HG03060 (cell line): ENCODE measurements at regions not wholly inside any gene's neighbourhood (a gene's known extent, or its start where the extent isn't known, plus 50 kb on each side); places are given as distances from the start of the nearest gene placed in this dataset.
"Not testable (repeated sequence)": the region's sequence is repeated elsewhere in the genome, so short reads cannot be mapped to it uniquely, and the experiment has no call there.

Source experiments
- ATAC-seq: cut with Tn5 transposase; IDR thresholded peaks from one replicate; pipeline ENCODE4 v1.9.1; 2021; ENCODE audit warnings: low read depth, moderate number of reproducible peaks; ENCODE audit not compliant: unreplicated experiment

DNA sequence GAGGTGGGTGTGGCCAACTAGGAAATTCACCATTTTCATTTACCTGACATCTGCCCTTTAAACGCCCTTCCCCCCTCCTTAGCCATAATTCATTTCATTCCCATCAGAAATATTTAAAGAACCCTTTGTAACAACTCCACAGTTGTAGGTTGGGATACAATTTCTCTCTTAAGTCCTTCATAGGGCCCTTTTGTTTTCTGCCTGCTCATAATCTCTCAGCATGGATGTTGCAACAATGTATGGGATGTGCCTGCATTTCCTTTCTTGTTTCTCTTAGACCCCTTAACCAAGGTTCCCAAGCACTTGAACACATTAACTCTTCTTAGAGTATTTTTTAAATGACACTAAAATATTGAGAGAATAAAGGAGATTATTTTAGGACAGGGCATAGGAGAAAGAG, 51.7 kb upstream of the MYO10 start:
- no peak for ATAC-seq

DNA sequence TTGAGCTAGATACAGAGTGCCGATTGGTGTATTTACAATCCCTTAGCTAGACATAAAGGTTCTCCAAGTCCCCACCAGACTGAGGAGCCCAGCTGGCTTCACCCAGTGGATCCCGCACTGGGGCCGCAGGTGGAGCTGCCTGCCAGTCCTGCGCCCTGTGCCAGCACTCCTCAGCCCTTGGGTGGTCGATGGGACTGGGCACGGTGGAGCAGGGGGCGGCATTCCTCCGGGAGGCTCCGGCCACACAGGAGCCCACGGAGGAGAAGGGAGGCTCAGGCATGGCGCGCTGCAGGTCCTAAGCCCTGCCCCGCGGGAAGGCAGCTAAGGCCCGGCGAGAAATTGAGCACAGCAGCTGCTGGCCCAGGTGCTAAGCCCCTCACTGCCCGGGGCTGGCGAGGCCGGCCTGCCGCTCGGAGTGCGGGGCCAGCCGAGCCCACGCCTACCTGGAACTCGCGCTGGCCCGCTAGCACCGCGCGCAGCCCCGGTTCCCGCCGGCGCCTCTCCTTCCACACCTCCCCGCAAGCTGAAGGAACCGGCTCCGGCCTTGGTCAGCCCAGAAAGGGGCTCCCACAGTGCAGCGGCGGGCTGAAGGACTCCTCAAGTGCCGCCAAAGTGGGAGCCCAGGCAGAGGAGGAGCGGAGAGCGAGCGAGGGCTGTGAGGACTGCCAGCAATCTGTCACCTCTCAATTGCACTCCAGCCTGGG, 54.9 kb upstream of the MYO10 start:
- ATAC-seq, result not testable (repeated sequence)

DNA sequence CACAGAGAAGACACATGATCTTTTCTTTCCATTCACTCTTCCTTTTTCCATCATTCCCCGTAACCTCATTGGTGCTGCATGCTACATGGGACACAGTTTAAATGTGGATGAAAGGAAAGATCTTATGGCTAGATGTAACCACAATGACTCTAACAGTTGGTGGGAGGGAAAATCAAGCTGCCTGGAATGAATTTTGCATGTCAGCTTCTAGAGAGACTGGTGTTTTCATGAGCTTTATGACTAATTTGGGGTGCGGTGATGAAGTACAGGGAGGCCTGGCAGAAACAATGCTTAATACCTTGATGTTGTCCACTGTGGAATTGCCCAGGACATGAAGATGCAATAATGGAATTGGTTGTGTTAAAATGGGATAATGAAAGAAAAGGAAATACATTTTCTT, 55.9 kb upstream of the MYO10 start:
- ATAC-seq, result no peak

DNA sequence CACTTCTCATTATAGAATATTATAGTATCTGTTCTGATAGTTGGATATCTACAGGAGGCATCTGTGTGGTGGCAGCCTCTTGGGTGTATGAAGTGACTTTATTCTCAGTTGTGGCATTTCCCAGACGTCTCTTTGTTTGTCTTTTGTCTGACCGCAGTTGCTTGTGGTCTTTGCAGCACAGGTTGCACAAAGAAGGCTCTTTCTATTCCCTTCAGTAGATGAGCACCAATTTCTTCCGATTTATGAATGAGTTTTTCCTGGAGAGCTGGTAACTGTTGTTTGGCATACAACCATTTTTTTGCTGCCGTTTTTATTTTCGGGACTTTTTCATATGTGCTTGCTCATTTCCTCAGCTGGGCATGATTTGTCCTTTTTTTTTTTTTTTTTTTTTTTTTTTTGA, 56.4 kb upstream of the MYO10 start:
- ATAC-seq, result no peak

DNA sequence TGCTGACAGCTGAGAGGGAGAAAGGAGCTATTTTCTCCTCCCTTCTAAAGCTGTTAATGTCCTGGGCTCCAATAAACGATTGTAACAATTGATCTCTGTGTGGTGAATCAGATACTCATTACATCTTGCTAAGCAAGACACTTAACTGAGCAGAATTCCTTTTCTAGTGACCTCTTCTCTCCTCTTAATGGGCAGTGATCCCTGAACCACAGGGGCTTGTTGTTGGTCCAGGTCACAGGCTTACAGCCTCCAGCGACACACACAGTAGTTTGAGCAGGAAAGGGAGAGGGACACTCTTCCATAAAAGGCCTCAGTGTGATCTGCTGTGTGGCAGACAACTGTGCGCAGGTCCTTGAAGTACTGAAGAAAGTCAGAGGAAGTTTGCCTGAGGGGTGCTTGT, 58.5 kb upstream of the MYO10 start:
- no peak for ATAC-seq

DNA sequence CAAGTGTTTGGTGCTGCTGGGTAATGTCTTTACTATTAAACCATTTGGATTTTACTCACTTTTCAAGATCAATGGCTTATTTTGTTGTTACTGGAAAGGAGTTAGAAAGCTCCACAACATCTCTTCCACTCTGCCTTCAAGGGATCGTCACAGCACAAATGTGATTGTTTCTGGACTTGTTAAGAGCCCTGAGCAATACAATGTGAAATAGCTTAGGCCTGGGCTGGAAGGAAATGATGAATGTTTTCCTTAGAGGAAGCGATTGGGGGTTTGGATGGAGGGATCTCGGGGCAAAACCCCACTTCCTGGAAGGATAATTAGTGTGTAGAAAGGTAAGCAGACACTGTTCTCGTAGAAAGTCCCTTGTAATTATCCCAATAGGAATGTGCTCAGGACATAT, 59.3 kb upstream of the MYO10 start:
- ATAC-seq, result no peak

DNA sequence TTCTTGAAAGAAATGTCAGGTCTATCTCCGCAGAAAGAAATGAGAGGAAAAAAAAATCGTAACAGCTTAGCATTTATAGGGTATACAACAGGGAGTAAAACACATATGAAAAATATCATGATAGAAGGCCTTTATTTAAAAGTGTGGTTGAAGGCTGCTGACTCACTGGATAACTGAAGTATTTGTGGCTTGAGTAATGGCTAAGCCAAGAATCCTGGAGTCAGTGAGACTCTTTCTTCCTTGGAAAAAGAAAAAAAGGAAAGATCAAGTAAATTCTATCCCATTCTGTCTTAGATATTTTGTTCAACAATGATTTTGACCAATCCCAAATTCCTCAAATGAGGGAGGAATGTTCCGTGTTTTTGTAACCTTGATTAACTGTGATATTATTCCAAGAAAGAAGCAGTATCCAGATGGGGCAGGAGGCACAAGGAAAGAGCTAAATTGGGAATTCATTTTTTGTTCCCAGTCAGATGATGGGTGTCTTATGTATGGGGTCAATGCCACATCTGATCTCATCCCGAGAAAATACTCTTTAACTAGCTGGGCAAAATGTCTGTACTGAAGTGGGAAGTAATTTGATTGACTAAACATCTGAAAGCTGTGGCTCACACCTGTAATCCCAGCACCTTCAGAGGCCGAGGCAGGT, 64.3 kb upstream of the MYO10 start:
- ATAC-seq, result no peak

DNA sequence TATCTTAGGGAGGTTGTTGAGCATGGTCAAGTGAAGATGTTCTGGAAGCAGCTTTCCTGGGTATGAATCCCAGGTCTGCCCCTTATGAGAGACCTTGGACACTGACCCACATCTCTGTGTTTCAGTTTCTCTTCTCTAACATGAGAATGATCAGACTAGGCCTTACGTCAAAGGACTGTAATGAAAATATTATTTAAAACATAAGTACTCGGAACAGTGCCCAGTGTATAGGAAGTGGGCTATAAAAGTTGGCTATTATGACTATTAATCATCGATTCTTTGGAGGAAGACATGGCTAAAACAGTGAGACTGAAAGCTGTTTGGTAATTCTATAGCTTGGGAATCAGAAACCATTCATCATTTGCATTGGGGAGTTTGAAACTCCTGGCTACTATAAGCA, 65.3 kb upstream of the MYO10 start:
- ATAC-seq, result no peak

DNA sequence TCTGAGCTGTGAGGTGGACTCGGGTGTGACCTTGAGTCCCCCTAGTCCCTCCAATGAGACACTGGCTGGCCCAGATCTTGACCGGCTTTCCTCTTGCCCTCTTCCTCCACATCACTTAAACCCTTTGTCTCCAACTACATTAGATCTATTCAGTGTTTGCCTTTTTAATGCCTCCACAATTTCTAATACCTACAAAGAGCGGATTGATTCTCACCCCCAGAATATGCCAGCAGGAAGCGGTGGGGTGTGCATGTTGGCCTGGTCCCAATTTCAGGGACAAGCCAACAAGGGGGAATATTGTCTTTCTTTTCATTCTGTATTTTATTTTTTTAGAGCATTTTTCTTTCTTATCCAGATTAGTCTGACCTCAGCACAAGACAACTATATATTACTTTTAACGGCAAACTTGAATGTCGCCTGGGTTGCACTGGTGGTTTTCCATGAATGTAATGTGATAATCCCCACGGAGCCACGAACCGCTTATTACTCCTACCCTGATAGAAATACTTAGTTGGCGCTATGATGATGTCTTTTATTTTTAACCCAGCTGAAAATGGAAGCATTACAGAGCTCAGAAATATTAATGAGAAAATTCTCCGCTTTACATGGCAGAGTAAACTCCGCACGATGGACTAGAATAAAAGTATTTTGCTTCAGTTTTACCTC, 68.5 kb upstream of the MYO10 start:
- ATAC-seq, result no peak

DNA sequence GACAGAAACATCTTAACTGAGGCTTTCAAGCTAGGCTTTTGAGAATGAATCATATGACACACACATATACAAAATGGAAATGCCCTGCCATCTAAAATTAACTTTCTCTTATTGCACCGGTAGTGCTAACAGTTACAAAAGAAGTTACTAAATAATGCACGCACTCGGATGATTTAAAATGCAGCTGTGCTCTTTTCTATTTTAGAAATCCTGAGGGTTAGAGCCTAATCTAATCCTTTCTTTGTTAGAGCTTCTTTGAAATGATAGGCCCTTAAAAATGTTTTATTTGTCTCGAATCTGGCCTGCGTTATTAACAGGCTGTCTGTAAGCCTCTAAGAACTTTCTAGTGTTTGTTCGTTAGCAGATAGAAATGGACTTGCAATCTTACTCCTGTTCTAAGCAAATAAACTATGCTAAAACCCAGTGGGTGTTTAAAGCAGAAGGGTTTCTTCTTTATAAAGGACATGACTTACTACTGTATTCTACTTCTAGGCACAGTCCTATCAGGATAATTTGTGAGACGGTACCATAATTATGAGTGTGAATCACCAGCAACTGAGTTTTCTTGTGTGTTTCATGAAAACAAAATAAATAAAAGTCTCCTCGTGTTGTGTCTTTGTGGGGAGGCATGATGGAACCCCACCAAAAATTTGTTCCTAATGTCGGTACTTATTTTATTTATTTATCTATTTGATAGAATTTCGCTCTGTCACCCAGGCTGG, 69.2 kb upstream of the MYO10 start:
- no peak for ATAC-seq

DNA sequence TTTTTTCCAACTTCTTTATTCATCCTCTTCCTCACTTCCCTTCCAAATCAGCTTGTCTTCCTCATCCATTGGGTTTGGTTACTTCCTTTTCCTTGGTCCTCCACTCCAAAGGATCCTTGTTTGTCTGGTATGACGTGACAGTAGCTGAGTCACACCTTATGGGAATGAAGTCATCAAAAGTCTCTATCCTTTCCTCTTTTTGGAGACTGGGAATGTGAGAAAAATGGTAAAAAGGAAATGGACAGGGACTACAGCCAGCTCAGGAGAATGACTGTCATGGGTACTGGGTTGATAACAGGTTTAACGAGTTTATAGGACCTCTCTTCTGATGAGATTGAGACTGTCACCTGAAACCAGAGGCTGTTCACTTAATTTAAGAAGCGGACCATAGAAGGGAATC, 76.2 kb upstream of the MYO10 start:
- ATAC-seq, result no peak

DNA sequence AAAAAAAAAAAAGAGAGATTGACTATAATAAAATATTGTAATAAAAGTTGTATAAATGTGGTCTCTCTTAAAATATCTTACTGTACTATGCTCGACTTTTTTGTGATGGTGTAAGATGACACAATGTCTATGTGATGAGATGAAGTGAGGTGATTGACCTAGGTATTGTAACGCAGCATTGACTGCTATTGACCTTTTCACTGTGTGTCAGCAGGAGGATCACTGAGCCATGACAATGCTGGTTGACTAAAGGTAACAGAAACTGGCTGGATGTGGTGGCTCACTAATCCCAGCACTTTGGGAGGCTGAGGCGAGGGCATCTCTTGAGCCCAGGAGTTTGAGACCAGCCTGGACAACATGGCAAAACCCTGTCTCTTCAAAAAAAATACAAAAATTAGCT, 78.6 kb upstream of the MYO10 start:
- ATAC-seq, result no peak

DNA sequence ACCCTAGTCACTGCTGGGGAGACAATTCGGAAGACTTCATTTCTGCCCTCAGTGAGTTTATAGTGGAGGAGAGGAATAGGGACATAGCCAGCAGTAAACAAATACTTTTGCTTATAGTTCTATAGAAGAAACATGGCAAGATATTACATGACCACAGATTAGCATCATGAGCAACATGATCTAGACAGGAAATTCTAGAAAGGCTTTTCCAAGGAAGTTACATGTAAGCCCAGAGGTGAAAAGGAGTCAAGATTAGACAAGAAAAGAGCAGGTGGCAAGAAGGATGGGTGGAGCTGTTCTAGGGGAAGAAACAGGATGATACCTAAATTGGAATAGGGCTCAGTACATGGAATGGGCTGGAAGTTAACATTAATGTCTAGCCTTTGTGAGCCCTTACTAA, 82.8 kb upstream of the MYO10 start:
- no peak for ATAC-seq

DNA sequence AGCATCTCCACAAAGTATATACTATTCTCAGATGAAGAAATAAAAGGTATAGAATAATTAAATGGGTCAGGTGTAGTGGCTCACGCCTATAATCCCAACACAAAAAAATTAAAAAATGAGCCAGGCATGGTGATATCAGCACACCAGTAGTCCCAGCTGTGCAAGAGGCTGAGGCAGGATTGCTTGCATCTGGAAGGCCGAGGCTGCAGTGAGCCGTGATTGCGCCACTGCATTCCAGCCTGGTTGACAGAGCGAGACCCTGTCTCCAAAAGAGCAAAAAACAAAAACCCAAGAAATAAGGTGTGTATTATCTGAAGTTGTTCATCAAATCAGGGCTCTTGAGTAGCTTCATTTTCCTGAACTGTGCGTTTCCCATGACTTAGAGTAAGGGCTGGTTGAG, 83.2 kb upstream of the MYO10 start:
- no peak for ATAC-seq

DNA sequence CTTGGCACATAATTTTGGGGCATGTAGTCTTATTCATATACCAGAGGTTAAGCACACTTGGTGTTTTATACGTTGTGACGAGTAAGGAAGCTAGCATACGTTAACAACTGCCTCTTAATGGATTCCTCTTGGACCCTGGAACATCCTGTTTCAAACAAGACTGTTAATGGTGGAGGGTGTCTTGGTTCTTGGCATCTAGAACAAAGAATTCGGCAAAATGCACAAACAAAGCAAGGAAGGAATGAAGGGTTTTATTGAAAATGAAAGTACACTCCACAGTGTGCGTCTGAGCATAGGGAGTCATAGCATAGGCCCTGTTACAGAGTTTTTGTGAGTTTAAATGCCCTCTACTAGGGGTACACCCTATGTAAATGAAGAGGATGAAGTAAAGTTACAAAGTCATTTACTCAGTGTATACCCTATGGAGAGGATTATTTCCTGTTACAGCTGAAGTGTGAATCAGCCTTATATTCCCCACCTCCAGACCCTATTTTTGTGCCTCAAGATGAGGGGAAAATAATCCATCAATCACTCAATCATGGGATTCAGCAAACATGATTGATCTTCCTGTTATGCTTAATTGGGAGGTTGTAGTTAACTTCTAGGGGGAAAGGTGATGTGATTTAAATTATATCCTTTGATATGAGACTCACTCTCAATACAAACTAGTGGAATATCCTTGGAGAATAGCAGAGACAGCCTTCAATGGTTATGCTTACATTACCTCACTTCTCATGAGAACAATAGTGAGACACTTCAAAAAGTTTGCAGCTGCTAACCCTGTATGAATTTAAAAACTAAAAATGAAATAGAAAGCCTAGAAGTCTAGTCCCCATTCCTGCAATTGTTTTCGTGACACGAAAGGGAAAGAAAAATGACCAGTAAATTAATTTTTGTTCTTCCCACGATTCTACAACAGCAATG, 84.9 kb upstream of the MYO10 start:
- ATAC-seq, result no peak

DNA sequence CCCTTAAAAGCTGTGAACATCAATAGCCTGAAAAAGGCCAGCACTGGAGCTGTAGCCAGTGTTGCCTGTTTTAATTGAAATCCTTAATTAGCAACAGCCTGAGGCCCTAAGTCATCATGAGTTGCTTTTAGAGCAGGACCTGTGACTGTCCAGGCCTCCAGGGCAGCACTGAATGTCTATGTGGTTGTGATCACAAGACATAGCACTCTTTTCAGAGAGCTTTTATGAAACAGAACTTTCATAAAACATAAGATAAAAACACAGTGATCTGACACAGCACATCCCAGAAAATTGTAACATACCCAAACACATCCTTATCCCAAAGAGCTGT, 85.5 kb upstream of the MYO10 start:
- no peak for ATAC-seq

DNA sequence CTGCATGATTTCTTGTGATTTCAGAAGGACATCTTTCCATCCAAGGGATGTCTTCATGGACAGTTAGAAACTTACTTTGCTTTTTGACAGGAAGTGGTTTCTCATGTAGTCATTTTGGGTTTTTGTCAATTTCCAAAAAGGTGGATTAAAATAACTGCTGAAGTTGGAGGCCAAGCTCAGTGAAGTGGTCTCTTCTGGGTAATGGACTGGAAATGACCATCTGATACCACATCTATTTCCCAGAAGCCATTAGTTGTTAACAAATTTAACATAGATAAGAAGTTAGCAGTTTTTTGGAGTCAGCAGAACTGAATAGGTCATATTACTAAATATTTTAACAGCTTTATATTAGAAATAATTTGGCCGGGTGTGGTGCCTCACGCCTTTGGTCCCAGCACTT, 86.2 kb upstream of the MYO10 start:
- ATAC-seq, result no peak

DNA sequence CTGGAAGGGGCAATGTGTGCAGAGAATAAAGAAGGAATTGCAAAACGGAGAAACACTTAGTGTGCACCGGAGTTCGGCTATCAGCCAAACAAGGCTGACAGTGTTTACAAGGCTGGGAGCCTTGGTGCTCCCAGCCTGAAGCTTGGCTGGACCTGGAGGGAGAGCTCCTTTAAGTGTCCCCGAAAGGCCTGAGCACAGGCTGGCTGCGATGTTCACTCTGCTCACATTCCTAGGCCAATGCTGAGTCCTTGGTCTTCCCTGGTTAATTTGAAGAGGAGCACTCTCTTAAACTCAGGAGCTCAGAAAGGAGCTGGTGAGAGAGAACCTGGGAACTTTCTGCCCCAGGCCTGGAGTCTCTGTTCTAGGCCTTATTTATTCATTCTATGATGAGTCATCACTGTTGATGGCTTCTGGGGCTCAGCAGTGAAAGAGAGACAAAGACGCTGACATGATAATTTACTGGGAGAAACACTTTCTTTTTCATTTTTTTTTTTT, 88.6 kb upstream of the MYO10 start:
- no peak for ATAC-seq

DNA sequence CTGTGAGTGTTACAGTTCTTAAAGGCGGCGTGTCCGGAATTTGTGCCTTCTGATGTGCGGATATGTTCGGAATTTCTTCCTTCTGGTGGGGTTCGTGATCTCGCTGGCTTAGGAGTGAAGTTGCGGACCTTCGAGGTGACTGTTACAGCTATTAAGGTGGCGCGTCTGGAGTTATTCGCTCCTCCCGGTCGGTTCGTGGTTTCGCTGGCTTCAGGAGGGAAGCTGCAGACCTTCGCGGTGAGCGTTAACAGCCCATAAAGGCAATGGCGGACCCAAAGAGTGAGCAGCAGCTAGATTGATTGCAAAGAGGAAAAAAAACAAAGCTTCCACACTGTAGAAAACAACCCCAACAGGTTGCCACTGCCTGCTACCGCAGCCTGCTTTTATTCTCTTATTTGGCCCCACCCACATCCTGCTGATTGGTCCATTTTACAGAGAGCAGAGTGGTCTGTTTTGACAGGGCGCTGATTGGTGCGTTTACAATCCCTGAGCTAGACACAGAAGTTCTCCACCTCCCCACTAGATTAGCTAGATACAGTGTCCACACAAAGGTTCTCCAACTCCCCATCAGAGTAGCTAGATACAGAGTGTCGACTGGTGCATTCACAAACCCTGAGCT, 95.7 kb upstream of the MYO10 start:
- ATAC-seq, result not testable (repeated sequence)
